ENCODE measurements at regions not wholly inside any gene's neighbourhood (a gene's known extent, or its start where the extent isn't known, plus 50 kb on each side); places are given as distances from the start of the nearest gene placed in this dataset.

DNA sequence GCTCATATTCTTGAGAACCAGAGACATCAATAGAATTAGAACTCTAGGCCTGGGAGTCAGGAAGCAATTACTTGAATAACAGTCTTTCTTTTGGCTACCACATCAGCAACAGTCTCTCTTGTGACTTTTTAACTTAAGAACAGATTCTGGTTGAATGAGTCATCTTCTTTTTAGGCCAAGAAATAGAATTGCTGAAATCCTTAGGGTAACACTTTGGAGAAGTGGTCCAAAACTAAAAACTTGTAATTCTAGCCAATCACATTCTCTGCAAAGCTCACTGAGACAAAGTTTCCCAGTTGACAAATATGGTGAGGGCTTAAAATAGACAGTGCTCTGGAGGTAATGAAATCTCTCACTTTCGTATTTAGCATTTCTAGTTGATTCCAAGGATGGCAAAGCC, 238.0 kb downstream of the SHOX2 start:
- TF ChIP-seq, protein P1, sequence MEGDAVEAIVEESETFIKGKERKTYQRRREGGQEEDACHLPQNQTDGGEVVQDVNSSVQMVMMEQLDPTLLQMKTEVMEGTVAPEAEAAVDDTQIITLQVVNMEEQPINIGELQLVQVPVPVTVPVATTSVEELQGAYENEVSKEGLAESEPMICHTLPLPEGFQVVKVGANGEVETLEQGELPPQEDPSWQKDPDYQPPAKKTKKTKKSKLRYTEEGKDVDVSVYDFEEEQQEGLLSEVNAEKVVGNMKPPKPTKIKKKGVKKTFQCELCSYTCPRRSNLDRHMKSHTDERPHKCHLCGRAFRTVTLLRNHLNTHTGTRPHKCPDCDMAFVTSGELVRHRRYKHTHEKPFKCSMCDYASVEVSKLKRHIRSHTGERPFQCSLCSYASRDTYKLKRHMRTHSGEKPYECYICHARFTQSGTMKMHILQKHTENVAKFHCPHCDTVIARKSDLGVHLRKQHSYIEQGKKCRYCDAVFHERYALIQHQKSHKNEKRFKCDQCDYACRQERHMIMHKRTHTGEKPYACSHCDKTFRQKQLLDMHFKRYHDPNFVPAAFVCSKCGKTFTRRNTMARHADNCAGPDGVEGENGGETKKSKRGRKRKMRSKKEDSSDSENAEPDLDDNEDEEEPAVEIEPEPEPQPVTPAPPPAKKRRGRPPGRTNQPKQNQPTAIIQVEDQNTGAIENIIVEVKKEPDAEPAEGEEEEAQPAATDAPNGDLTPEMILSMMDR (IDR thresholded peaks at IDR 0.05; ENCODE audit: insufficient read depth, low read length): no peak
- no peak for TF ChIP-seq GABPA (IDR thresholded peaks at IDR 0.05; ENCODE audit: low read depth)
- no peak for TF ChIP-seq REST (IDR thresholded peaks at IDR 0.05; ENCODE audit: insufficient replicate concordance, low read depth)
- no peak for TF ChIP-seq POLR2AphosphoS5 (IDR thresholded peaks at IDR 0.05; ENCODE audit: low read depth)
- no peak for TF ChIP-seq SPI1 (IDR thresholded peaks at IDR 0.05; ENCODE audit: borderline replicate concordance, low read depth)
- H3K27ac ChIP-seq (replicated peaks): no peak overlapping the region
- DNase-seq (ENCODE audit: low read depth in 1 of 2, low spot score in 1 of 2): no peak
- H3K27me3 ChIP-seq (ENCODE audit: insufficient read depth, poor library complexity, severe bottlenecking): no peaks in the 10 kb centered on the region
- H3K4me3 ChIP-seq (replicated peaks; ENCODE audit: insufficient read depth, low read length): no peak overlapping the region

DNA sequence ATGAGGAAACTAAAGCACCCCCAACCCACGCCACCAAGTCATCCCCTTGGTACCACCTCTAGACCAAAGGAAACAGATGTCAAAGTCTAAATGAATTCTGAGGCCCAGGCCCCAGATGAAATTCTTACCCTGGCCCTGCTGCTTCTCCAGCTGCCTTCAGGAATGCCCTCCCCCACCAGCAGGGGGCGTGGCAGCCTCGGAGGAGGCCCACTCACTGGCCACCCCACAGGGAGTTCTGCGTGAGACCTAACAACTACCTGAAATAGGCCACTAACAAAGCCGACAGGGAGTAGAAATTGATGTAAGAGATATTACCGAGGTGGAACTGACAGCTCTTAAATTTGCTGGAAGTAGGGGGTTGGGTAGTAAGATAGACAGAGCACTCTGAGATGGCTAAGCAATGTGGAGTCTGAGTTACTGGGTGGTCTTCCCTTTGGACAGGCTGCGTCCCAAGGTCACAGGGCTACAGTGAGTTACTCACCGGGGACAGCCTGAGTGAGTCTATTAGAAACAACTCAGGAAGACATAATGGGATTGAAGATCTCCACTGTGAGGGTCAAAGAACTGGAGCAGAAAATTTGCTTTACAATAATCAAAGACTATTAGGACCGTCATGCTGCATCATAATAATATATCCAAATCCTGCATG, 240.7 kb downstream of the SHOX2 start:
- Histone ChIP-seq H3K4me3 (replicated peaks; ENCODE audit: insufficient read depth, low read length) (no peak overlapping the region), H3K27me3 (ENCODE audit: insufficient read depth, poor library complexity, severe bottlenecking) (no peaks in the 10 kb centered on the region), H3K27ac (replicated peaks) (no peak overlapping the region)
- DNase-seq (ENCODE audit: low read depth in 1 of 2, low spot score in 1 of 2): peak; percentile 14 to 75
- TF ChIP-seq, protein P1 (IDR thresholded peaks at IDR 0.05; ENCODE audit: insufficient read depth, low read length): peak; percentile 70
- no peak for TF ChIP-seq GABPA (IDR thresholded peaks at IDR 0.05; ENCODE audit: low read depth)

GRCh38 chr3:157861076-157861765, 245.0 kb downstream of the SHOX2 start:
- TF ChIP-seq, protein P1 (IDR thresholded peaks at IDR 0.05; ENCODE audit: insufficient read depth, low read length): no peak
- TF ChIP-seq GABPA (IDR thresholded peaks at IDR 0.05; ENCODE audit: low read depth) (no peak), SPI1 (IDR thresholded peaks at IDR 0.05; ENCODE audit: borderline replicate concordance, low read depth) (no peak), REST (IDR thresholded peaks at IDR 0.05; ENCODE audit: insufficient replicate concordance, low read depth) (no peak), POLR2AphosphoS5 (IDR thresholded peaks at IDR 0.05; ENCODE audit: low read depth) (no peak)
- Histone ChIP-seq H3K4me3 (replicated peaks; ENCODE audit: insufficient read depth, low read length) (no peak overlapping the region), H3K27me3 (ENCODE audit: insufficient read depth, poor library complexity, severe bottlenecking) (no peaks in the 10 kb centered on the region), H3K27ac (replicated peaks) (no peak overlapping the region)
- no peak for DNase-seq (ENCODE audit: low read depth in 1 of 2, low spot score in 1 of 2)

All from HL-60 (cell line).